ENCODE measurements at regions not wholly inside any gene's neighbourhood (a gene's known extent, or its start where the extent isn't known, plus 50 kb on each side); places are given as distances from the start of the nearest gene placed in this dataset.

GRCh38 chr16:86881118-86881510 is 302.8 kb downstream of the FOXL1 start:
- H3K4me1 ChIP-seq (ENCODE audit: low read length) = no peaks in the 10 kb centered on the region
- H3K27me3 ChIP-seq (ENCODE audit: low read depth, low read length) = no peaks in the 10 kb centered on the region; the same call in 1 of the 2 replicates
- no peak overlapping the region for H3K4me2 ChIP-seq (ENCODE audit: low read length)
- H3K9me3 ChIP-seq (ENCODE audit: insufficient read depth, low read length) = no peaks in the 10 kb centered on the region
- TF ChIP-seq EZH2phosphoT487 (IDR thresholded peaks at IDR 0.05; ENCODE audit: low read depth) = no peak
- TF ChIP-seq, protein P1, sequence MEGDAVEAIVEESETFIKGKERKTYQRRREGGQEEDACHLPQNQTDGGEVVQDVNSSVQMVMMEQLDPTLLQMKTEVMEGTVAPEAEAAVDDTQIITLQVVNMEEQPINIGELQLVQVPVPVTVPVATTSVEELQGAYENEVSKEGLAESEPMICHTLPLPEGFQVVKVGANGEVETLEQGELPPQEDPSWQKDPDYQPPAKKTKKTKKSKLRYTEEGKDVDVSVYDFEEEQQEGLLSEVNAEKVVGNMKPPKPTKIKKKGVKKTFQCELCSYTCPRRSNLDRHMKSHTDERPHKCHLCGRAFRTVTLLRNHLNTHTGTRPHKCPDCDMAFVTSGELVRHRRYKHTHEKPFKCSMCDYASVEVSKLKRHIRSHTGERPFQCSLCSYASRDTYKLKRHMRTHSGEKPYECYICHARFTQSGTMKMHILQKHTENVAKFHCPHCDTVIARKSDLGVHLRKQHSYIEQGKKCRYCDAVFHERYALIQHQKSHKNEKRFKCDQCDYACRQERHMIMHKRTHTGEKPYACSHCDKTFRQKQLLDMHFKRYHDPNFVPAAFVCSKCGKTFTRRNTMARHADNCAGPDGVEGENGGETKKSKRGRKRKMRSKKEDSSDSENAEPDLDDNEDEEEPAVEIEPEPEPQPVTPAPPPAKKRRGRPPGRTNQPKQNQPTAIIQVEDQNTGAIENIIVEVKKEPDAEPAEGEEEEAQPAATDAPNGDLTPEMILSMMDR (IDR thresholded peaks at IDR 0.05; ENCODE audit: low read depth, low read length) = no peak
- H2AFZ ChIP-seq (ENCODE audit: low read depth, low read length) = no peak overlapping the region
- H3K4me3 ChIP-seq (ENCODE audit: low read length) = no peak overlapping the region
- H4K20me1 ChIP-seq (ENCODE audit: insufficient read depth, low read length) = no peaks in the 10 kb centered on the region
- no peaks in the 10 kb centered on the region for H3K36me3 ChIP-seq (replicated peaks; ENCODE audit: low read depth, low read length)
- H3K79me2 ChIP-seq (ENCODE audit: low read length) = no peaks in the 10 kb centered on the region
- H3K9ac ChIP-seq (ENCODE audit: low read length) = no peak overlapping the region
- no peak overlapping the region for H3K27ac ChIP-seq (ENCODE audit: low read length)

DNA sequence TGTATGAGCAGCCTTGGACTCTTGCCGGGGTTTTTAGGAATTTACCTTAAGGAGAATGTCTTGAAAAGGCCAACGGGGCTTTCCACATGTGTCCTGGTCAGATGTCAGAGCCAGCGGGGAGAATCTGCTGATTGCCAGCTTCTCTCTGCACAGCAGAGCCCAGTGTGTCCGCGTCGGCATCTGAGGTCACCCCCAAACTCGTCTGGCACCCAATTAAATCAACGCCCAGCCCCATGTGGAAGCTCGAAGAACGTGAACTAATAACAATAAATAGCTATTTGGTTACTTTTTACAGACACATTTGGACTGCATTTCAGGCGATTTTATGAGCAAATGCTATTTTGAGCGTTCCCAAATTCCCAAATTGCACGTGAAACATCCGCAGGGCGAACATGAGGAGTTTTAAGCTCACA is 303.5 kb downstream of the FOXL1 start:
- Histone ChIP-seq H3K79me2 (ENCODE audit: low read length) (no peaks in the 10 kb centered on the region), H3K36me3 (replicated peaks; ENCODE audit: low read depth, low read length) (no peaks in the 10 kb centered on the region), H3K9ac (ENCODE audit: low read length) (no peak overlapping the region), H2AFZ (ENCODE audit: low read depth, low read length) (no peak overlapping the region), H3K4me3 (ENCODE audit: low read length) (no peak overlapping the region), H3K27ac (ENCODE audit: low read length) (no peak overlapping the region), H3K4me1 (ENCODE audit: low read length) (no peaks in the 10 kb centered on the region), H4K20me1 (ENCODE audit: insufficient read depth, low read length) (no peaks in the 10 kb centered on the region), H3K27me3 (ENCODE audit: low read depth, low read length) (no peaks in the 10 kb centered on the region; the same call in 1 of the 2 replicates), H3K9me3 (ENCODE audit: insufficient read depth, low read length) (no peaks in the 10 kb centered on the region), H3K4me2 (ENCODE audit: low read length) (no peak overlapping the region)
- TF ChIP-seq EZH2phosphoT487 (IDR thresholded peaks at IDR 0.05; ENCODE audit: low read depth) = no peak
- TF ChIP-seq, protein P1 (IDR thresholded peaks at IDR 0.05; ENCODE audit: low read depth, low read length) = no peak

DNA sequence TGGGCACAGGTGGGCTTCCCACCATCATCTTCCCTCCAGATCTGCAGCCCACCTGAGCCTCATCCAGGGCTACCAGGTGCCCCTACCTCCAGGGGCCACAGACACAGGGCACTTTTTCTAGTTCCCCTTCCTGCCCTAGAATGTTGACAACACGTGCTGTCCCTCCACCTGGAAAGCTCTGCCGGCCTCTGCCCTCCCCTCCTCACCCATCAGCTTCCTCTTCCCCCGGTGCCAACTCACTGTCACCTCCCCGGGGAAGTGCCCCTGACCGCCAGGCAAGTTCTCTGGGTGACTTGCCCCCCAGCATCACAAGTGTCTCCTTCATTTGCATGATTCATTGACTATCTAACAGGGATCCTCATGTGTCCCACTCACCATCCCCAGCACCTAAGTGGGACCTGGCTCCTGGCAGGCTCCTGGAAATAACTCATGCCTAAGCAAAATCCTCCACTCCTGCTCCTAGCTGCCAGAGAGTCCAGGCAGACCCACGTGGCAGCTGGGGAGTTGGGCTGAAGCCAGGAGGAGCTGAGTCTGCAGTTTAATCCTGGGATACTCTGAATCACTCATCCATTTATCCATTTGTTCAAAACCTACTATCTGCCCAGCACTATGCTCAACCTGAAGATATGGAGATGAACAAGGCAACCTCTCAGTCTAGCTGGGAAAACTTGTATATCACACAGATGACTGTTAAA is 304.4 kb downstream of the FOXL1 start:
- no peak for TF ChIP-seq EZH2phosphoT487 (IDR thresholded peaks at IDR 0.05; ENCODE audit: low read depth)
- TF ChIP-seq, protein P1 (IDR thresholded peaks at IDR 0.05; ENCODE audit: low read depth, low read length) = no peak
- Histone ChIP-seq H3K79me2 (ENCODE audit: low read length) (no peaks in the 10 kb centered on the region), H3K4me3 (ENCODE audit: low read length) (no peak overlapping the region), H3K27ac (ENCODE audit: low read length) (no peak overlapping the region), H3K4me1 (ENCODE audit: low read length) (no peaks in the 10 kb centered on the region), H3K36me3 (replicated peaks; ENCODE audit: low read depth, low read length) (no peaks in the 10 kb centered on the region), H3K9ac (ENCODE audit: low read length) (no peak overlapping the region), H2AFZ (ENCODE audit: low read depth, low read length) (no peak overlapping the region), H3K27me3 (ENCODE audit: low read depth, low read length) (no peaks in the 10 kb centered on the region; the same call in 1 of the 2 replicates), H4K20me1 (ENCODE audit: insufficient read depth, low read length) (no peaks in the 10 kb centered on the region), H3K4me2 (ENCODE audit: low read length) (no peak overlapping the region), H3K9me3 (ENCODE audit: insufficient read depth, low read length) (no peaks in the 10 kb centered on the region)

GRCh38 chr16:86883583-86884389 is 305.4 kb downstream of the FOXL1 start:
- TF ChIP-seq, protein P1 (IDR thresholded peaks at IDR 0.05; ENCODE audit: low read depth, low read length) = no peak
- no peak for TF ChIP-seq EZH2phosphoT487 (IDR thresholded peaks at IDR 0.05; ENCODE audit: low read depth)
- H3K36me3 ChIP-seq (replicated peaks; ENCODE audit: low read depth, low read length) = no peaks in the 10 kb centered on the region
- H3K27me3 ChIP-seq (ENCODE audit: low read depth, low read length) = no peaks in the 10 kb centered on the region; the same call in 1 of the 2 replicates
- no peak overlapping the region for H2AFZ ChIP-seq (ENCODE audit: low read depth, low read length)
- no peak overlapping the region for H3K4me3 ChIP-seq (ENCODE audit: low read length)
- no peaks in the 10 kb centered on the region for H3K9me3 ChIP-seq (ENCODE audit: insufficient read depth, low read length)
- no peaks in the 10 kb centered on the region for H4K20me1 ChIP-seq (ENCODE audit: insufficient read depth, low read length)
- H3K4me1 ChIP-seq (ENCODE audit: low read length) = no peaks in the 10 kb centered on the region
- no peak overlapping the region for H3K4me2 ChIP-seq (ENCODE audit: low read length)
- H3K79me2 ChIP-seq (ENCODE audit: low read length) = no peaks in the 10 kb centered on the region
- H3K27ac ChIP-seq (ENCODE audit: low read length) = no peak overlapping the region
- H3K9ac ChIP-seq (ENCODE audit: low read length) = no peak overlapping the region
